Muscle layer of colon (tissue), 2 donors: ENCODE measurements at regions not wholly inside any gene's neighbourhood (a gene's known extent, or its start where the extent isn't known, plus 50 kb on each side); places are given as distances from the start of the nearest gene placed in this dataset.
"Not testable (repeated sequence)": the region's sequence is repeated elsewhere in the genome, so short reads cannot be mapped to it uniquely, and the experiment has no call there.

Source experiments
- H3K27ac ChIP-seq: one replicate; pipeline ENCODE4 v1.7.0; 2013; ENCODE audit warnings: low read depth, mild to moderate bottlenecking, low read length, moderate library complexity
- H3K27me3 ChIP-seq, 2 donors: one replicate each; pipeline ENCODE4 v1.7.0; 2013; ENCODE audit warnings: low read length in 2 of 2, mild to moderate bottlenecking in 2 of 2; ENCODE audit not compliant: insufficient read depth in 2 of 2, control insufficient read depth in 1 of 2
- H3K36me3 ChIP-seq: one replicate; pipeline ENCODE4 v1.7.0; 2013; ENCODE audit warnings: mild to moderate bottlenecking, low read length; ENCODE audit not compliant: insufficient read depth
- H3K4me1 ChIP-seq: one replicate; pipeline ENCODE4 v1.7.0; 2013; ENCODE audit warnings: mild to moderate bottlenecking, low read length; ENCODE audit not compliant: insufficient read depth
- H3K4me3 ChIP-seq, 2 donors: one replicate each; pipeline ENCODE4 v1.7.0; 2013; ENCODE audit warnings: low read length in 2 of 2, low read depth in 1 of 2, mild to moderate bottlenecking in 1 of 2, moderate library complexity in 1 of 2
- H3K9ac ChIP-seq: one replicate; pipeline ENCODE4 v1.7.0; 2013; ENCODE audit warnings: low read length
- H3K9me3 ChIP-seq: one replicate; pipeline ENCODE4 v1.7.0; 2013; ENCODE audit warnings: mild to moderate bottlenecking, low read length
- donor health status: abdominal sarcoma.
- donor health status: Adenocarcinoma of cecum.

- H3K27ac ChIP-seq, H3K4me3 ChIP-seq, H3K27me3 ChIP-seq, H3K36me3 ChIP-seq, H3K9me3 ChIP-seq, H3K9ac ChIP-seq, H3K4me1 ChIP-seq: not testable (repeated sequence)
These were observed 57.0 kb upstream of the NEUROD1 start for GRCh38 chr2:181737302-181737701.

GRCh38 chr2:181738074-181738473, 57.8 kb upstream of the NEUROD1 start:
- H3K4me1 ChIP-seq = no peaks in the 10 kb centered on the region
- no peaks in the 10 kb centered on the region for H3K27me3 ChIP-seq
- no peak overlapping the region for H3K4me3 ChIP-seq
- H3K9me3 ChIP-seq = no peaks in the 10 kb centered on the region
- no peak overlapping the region for H3K27ac ChIP-seq
- no peaks in the 10 kb centered on the region for H3K36me3 ChIP-seq
- no peak overlapping the region for H3K9ac ChIP-seq

DNA sequence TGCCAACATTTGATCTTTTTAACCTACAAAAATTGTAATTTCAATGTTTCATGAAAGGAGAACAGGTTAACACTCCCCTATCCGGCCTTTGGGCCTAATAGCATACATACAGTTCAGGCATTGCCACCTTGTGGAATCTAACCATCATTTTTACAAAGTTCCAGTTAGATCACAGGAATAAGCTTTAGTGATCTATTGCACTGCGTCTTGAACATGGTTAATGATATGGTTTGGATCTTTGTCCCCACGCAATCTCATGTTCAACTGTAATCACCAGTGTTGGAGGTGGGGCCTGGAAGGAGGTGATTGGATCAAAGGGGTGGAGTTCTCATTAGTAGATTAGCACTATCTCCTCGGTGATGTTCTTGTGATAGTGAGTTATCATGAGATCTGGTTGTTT, 58.2 kb upstream of the NEUROD1 start:
- Histone ChIP-seq H3K27ac (no peak overlapping the region), H3K9ac (no peak overlapping the region), H3K4me3 (no peak overlapping the region), H3K4me1 (no peaks in the 10 kb centered on the region), H3K36me3 (no peaks in the 10 kb centered on the region), H3K27me3 (no peaks in the 10 kb centered on the region), H3K9me3 (no peaks in the 10 kb centered on the region)

DNA sequence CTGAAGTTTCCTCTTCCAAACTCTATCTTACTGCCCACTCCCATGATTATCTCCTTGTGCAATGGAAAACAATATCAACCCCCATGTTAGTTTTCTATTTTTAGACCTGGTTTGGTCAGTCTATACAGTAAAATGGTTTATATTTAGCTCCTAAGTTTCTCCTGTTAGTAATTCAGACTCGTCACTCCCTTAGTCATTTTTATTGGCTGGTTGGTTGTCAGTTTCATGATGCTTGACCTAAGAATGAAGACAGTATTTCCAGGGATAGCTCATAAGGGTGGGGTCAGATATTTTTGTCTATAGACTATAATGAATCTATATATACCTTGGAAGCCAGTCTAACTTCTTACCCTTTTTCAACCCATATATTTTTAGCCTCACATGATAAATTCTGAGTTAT, 61.4 kb upstream of the NEUROD1 start:
- Histone ChIP-seq H3K9me3 (no peaks in the 10 kb centered on the region), H3K4me3 (no peak overlapping the region), H3K4me1 (no peaks in the 10 kb centered on the region), H3K9ac (no peak overlapping the region), H3K27me3 (no peaks in the 10 kb centered on the region), H3K36me3 (no peaks in the 10 kb centered on the region), H3K27ac (no peak overlapping the region)

GRCh38 chr2:181742361-181742760, 62.0 kb upstream of the NEUROD1 start:
- Histone ChIP-seq H3K9ac (no peak overlapping the region), H3K4me3 (no peak overlapping the region), H3K27ac (no peak overlapping the region), H3K36me3 (no peaks in the 10 kb centered on the region), H3K27me3 (no peaks in the 10 kb centered on the region), H3K4me1 (no peaks in the 10 kb centered on the region), H3K9me3 (no peaks in the 10 kb centered on the region)

DNA sequence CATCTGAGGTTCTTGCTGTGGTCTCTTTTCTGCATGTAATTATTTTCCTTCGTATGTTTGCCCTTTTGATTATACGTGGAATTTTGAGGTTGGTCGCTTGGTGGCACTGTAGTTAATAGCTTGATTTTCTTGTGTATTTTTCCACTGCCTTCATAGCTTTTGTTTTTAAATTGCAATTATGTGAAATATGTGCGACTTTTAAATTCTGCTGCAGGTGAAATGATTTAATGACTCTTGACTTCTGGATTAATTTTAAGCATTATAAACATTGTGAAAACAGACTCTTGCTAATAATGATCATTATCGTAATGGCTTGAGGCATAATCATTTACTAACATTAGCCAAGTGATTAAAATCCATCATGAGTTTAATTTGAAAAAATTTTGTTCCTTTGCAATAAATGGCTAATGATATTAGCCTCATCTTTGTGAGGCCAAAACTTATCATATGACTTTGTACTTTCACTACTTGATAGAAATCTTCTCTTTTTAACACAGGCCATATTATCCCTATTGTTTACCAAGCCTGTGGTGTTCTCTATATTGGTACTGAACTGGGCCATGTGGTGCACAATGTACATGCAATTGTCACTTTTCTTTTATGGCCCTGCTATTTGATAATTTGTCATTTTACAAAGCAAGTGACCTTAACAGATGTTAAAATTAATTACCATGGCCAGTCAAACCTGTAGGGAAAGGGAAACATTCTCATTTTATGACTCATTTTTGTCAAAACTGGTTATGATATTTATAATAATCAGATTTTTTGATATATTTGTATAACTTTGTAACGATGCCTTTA, 62.8 kb upstream of the NEUROD1 start:
- Histone ChIP-seq H3K4me1 (no peaks in the 10 kb centered on the region), H3K4me3 (no peak overlapping the region), H3K36me3 (no peaks in the 10 kb centered on the region), H3K9me3 (no peaks in the 10 kb centered on the region), H3K27me3 (no peaks in the 10 kb centered on the region), H3K9ac (no peak overlapping the region), H3K27ac (no peak overlapping the region)

- Histone ChIP-seq H3K36me3 (no peaks in the 10 kb centered on the region), H3K27ac (no peak overlapping the region), H3K27me3 (no peaks in the 10 kb centered on the region), H3K4me3 (no peak overlapping the region), H3K9ac (no peak overlapping the region), H3K4me1 (no peaks in the 10 kb centered on the region), H3K9me3 (no peaks in the 10 kb centered on the region)
These were observed 63.4 kb upstream of the NEUROD1 start for GRCh38 chr2:181743723-181744031.

DNA sequence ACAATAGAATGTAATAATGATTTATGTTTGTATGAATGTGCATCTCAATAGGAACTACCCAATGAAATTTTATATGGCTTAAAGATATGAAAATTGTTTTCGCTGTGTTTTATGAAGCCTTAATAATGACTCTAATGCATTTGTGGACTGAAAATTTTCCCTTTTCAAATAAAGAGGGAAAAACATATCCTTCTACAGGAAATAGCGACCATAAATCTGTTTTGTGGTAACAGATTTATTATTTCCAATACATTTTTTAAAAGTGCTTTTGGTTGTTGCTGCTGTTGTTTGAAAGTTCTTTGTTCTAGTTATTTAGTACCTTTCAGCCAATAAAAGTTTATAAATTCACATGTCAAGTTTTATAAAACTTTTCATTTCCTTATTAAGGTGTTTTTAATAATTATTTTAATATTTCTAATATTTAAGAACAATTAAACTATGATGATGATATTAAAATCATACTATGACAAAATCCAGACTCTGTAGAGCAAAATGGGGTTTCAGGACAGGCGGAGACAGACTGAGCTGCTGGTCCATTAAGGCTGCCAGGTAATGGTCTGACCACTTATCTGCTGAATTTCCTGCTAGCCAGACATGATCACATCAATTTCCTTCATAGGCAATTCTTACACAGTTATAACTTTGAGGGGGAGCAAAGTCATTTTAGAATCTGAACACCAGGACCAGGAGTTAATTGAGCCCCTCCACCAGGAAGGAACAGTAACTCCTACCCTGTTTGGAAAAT, 65.7 kb upstream of the NEUROD1 start:
- H3K4me1 ChIP-seq = no peaks in the 10 kb centered on the region
- H3K27ac ChIP-seq = no peak overlapping the region
- no peak overlapping the region for H3K4me3 ChIP-seq
- no peaks in the 10 kb centered on the region for H3K36me3 ChIP-seq
- no peaks in the 10 kb centered on the region for H3K27me3 ChIP-seq
- no peaks in the 10 kb centered on the region for H3K9me3 ChIP-seq
- H3K9ac ChIP-seq = no peak overlapping the region

DNA sequence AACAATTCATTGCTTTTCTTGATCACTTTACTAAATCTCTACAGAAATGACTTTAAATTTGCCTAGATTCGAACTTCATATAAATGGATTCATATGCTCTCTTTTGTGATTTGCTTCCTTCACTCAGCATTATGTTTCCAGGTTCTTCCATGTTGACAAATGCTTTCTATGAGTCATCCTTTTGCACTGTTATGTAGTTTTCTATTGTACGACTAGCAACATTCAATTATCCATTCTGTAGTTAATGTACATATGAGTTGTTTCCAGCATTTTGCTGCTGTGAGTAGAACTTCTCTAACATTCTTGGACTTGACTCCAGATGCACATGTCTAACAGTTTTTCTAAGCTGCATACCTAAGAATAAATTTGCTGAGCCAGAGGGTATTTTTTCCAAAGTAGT, 66.5 kb upstream of the NEUROD1 start:
- no peak overlapping the region for H3K27ac ChIP-seq
- H3K4me1 ChIP-seq = no peaks in the 10 kb centered on the region
- H3K9me3 ChIP-seq = no peaks in the 10 kb centered on the region
- H3K9ac ChIP-seq = no peak overlapping the region
- no peaks in the 10 kb centered on the region for H3K36me3 ChIP-seq
- H3K27me3 ChIP-seq = no peaks in the 10 kb centered on the region
- H3K4me3 ChIP-seq = no peak overlapping the region

- H3K9ac ChIP-seq = no peak overlapping the region
- no peak overlapping the region for H3K27ac ChIP-seq
These were observed 70.0 kb upstream of the NEUROD1 start for GRCh38 chr2:181750305-181750704.

DNA sequence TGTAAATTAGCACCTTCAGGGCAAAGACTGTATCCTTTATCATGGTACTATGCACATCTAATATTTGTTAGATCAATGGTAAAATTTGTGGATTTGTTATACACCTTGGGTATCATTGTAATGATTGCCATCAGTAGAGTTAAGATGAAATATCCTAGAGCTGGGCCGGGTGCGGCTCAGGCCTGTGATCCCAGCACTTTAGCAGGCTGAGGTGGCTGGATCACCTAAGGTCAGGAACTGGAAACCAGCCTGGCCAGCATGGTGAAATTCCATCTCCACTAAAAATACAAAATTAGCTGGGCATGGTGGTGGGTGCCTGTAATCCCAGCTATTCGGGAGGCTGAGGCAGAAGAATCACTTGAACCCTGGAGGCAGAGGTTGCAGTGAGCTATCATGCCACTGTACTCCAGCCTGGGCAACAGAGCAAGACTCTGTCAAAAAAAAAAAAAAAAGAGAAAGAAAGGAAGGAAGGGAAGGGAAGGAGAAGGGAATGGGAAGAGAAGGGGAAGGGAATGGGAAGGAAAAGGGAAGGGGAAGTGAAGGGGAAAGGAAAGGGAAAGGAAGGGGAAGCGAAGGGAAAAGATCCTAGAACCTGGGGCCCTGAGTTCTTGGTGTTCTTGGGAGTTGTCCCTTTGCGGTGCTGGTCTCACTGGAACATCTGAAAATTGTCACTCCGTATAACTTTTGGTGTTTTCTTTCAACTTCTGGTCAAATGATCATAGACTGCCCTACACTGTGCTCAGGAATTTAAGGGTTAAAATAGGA, 71.1 kb upstream of the NEUROD1 start:
- Histone ChIP-seq H3K4me1 (no peaks in the 10 kb centered on the region), H3K4me3 (no peak overlapping the region), H3K27me3 (no peaks in the 10 kb centered on the region), H3K27ac (no peak overlapping the region), H3K36me3 (no peaks in the 10 kb centered on the region), H3K9ac (no peak overlapping the region), H3K9me3 (no peaks in the 10 kb centered on the region)

More at GRCh38 chr2:181750305-181750704, 70.0 kb upstream of the NEUROD1 start:
- Histone ChIP-seq H3K4me1 (no peaks in the 10 kb centered on the region), H3K36me3 (no peaks in the 10 kb centered on the region), H3K4me3 (no peak overlapping the region), H3K27me3 (no peaks in the 10 kb centered on the region), H3K9me3 (no peaks in the 10 kb centered on the region)
